ENCODE measurements at regions not wholly inside any gene's neighbourhood (a gene's known extent, or its start where the extent isn't known, plus 50 kb on each side); places are given as distances from the start of the nearest gene placed in this dataset.

GRCh38 chr3:148233403-148233802, 464.3 kb upstream of the AGTR1 start:
- TF ChIP-seq FOXM1 (IDR thresholded peaks at IDR 0.05; ENCODE audit: borderline replicate concordance) (no peak), NFRKB (IDR thresholded peaks at IDR 0.05) (no peak), ELF4 (IDR thresholded peaks at IDR 0.05) (no peak), CTBP1 (IDR thresholded peaks at IDR 0.05; ENCODE audit: borderline replicate concordance) (no peak), TARDBP (IDR thresholded peaks at IDR 0.05) (no peak)

Data from HEK293T (cell line).